Mesothelial cell of epicardium (in vitro differentiated cells): ENCODE measurements at regions not wholly inside any gene's neighbourhood (a gene's known extent, or its start where the extent isn't known, plus 50 kb on each side); places are given as distances from the start of the nearest gene placed in this dataset.

ENCODE experiments used
- DNase-seq, 2 experiments: peaks; one replicate each; pipeline ENCODE4 v3.0.0; 2021; ENCODE audit warnings: low spot score in 2 of 2; ENCODE audit not compliant: unreplicated experiment in 2 of 2
- H3K27ac Mint-ChIP-seq: 2 replicates; pipeline ENCODE4 v1.8.0; 2021; ENCODE audit warnings: mixed read lengths
- H3K27me3 Mint-ChIP-seq: 2 replicates; pipeline ENCODE4 v1.8.0; 2021; ENCODE audit warnings: low read depth, mixed read lengths
- H3K36me3 Mint-ChIP-seq: 2 replicates; pipeline ENCODE4 v1.8.0; 2021; ENCODE audit warnings: mixed read lengths
- H3K4me1 Mint-ChIP-seq: 2 replicates; pipeline ENCODE4 v1.8.0; 2021; ENCODE audit warnings: mixed read lengths
- H3K4me3 Mint-ChIP-seq: 2 replicates; pipeline ENCODE4 v1.8.0; 2021; ENCODE audit warnings: mild to moderate bottlenecking, moderate library complexity, mixed read lengths
- H3K9me3 Mint-ChIP-seq: 2 replicates; pipeline ENCODE4 v1.8.0; 2021; ENCODE audit warnings: mixed read lengths
- CTCF ChIP-seq: fragments of 200-600 bp; sonication (generic); IDR thresholded peaks from one replicate; pipeline ENCODE4 v1.5.0; 2021; ENCODE audit warnings: antibody characterized with exemption; ENCODE audit not compliant: unreplicated experiment

- no peak for TF ChIP-seq CTCF
- no peak overlapping the region for H3K27ac Mint-ChIP-seq
- peaks cover 7% of the 10 kb centered on the region for H3K4me1 Mint-ChIP-seq
- peaks cover 18% of the 10 kb centered on the region for H3K9me3 Mint-ChIP-seq
- no peaks in the 10 kb centered on the region for H3K27me3 Mint-ChIP-seq
- DNase-seq, result no peak
- no peak overlapping the region for H3K4me3 Mint-ChIP-seq
- H3K36me3 Mint-ChIP-seq, result no peaks in the 10 kb centered on the region
Measured at GRCh38 chr6:111938710-111939109, 65.5 kb upstream of the FYN start.

- Mint-ChIP-seq H3K4me1 (peaks cover 7% of the 10 kb centered on the region), H3K9me3 (peaks cover 17% of the 10 kb centered on the region), H3K36me3 (no peaks in the 10 kb centered on the region), H3K4me3 (no peak overlapping the region), H3K27ac (no peak overlapping the region), H3K27me3 (no peaks in the 10 kb centered on the region)
- TF ChIP-seq CTCF, result no peak
- no peak for DNase-seq
Measured at GRCh38 chr6:111939902-111940301, 66.7 kb upstream of the FYN start.

- Mint-ChIP-seq H3K36me3 (no peaks in the 10 kb centered on the region), H3K27me3 (no peaks in the 10 kb centered on the region), H3K4me3 (no peak overlapping the region), H3K27ac (no peak overlapping the region), H3K9me3 (peaks cover 15% of the 10 kb centered on the region), H3K4me1 (peaks cover 7% of the 10 kb centered on the region)
- no peak for TF ChIP-seq CTCF
- no peak for DNase-seq
Measured at GRCh38 chr6:111940801-111941200, 67.5 kb upstream of the FYN start.

GRCh38 chr6:111941686-111942330 is 68.6 kb upstream of the FYN start:
- no peak for TF ChIP-seq CTCF
- Mint-ChIP-seq H3K36me3 (no peaks in the 10 kb centered on the region), H3K9me3 (peaks cover 10% of the 10 kb centered on the region), H3K4me3 (no peak overlapping the region), H3K27me3 (no peaks in the 10 kb centered on the region), H3K27ac (no peak overlapping the region), H3K4me1 (no peaks in the 10 kb centered on the region)
- no peak for DNase-seq

GRCh38 chr6:111942561-111942960 is 69.3 kb upstream of the FYN start:
- Mint-ChIP-seq H3K27ac (no peak overlapping the region), H3K27me3 (no peaks in the 10 kb centered on the region), H3K4me1 (no peaks in the 10 kb centered on the region), H3K36me3 (no peaks in the 10 kb centered on the region), H3K4me3 (no peak overlapping the region), H3K9me3 (peaks cover 10% of the 10 kb centered on the region)
- no peak for TF ChIP-seq CTCF
- DNase-seq, result no peak

- no peaks in the 10 kb centered on the region for H3K36me3 Mint-ChIP-seq
- no peaks in the 10 kb centered on the region for H3K27me3 Mint-ChIP-seq
- H3K9me3 Mint-ChIP-seq, result peaks cover 10% of the 10 kb centered on the region
- no peak overlapping the region for H3K4me3 Mint-ChIP-seq
- no peaks in the 10 kb centered on the region for H3K4me1 Mint-ChIP-seq
- no peak for TF ChIP-seq CTCF
- no peak for DNase-seq
- no peak overlapping the region for H3K27ac Mint-ChIP-seq
Measured at GRCh38 chr6:111943266-111943665, 70.0 kb upstream of the FYN start.
